H1 (cell line): ENCODE measurements at regions not wholly inside any gene's neighbourhood (a gene's known extent, or its start where the extent isn't known, plus 50 kb on each side); places are given as distances from the start of the nearest gene placed in this dataset.

Experiments
- RFX5 ChIP-seq: IDR thresholded peaks from 2 replicates; pipeline ENCODE4 v1.6.1; 2011; ENCODE audit warnings: low read depth, low read length, improper control_type of control experiment, borderline replicate concordance
- TCF12 ChIP-seq: IDR thresholded peaks from 2 replicates; pipeline ENCODE4 v1.6.1; 2011; ENCODE audit warnings: low read depth, mild to moderate bottlenecking, low read length
- TF ChIP-seq, protein P1 (sequence below), 3 experiments: IDR thresholded peaks; 1 replicate in 2 of 3; 2 replicates in 1 of 3; pipeline versions ENCODE4 v1.5.1 to v1.6.1; 2011; ENCODE audit warnings: low read length in 3 of 3, mild to moderate bottlenecking in 3 of 3, inconsistent platforms in 2 of 3, low read depth in 1 of 3, moderate library complexity in 1 of 3; ENCODE audit not compliant: insufficient read depth in 1 of 3; ENCODE audit errors: control extremely low read depth in 1 of 3
- TF ChIP-seq, protein P2 (sequence below): IDR thresholded peaks from 2 replicates; pipeline ENCODE4 v1.6.1; 2011; ENCODE audit warnings: low read depth, mild to moderate bottlenecking, low read length; ENCODE audit not compliant: insufficient read depth

DNA sequence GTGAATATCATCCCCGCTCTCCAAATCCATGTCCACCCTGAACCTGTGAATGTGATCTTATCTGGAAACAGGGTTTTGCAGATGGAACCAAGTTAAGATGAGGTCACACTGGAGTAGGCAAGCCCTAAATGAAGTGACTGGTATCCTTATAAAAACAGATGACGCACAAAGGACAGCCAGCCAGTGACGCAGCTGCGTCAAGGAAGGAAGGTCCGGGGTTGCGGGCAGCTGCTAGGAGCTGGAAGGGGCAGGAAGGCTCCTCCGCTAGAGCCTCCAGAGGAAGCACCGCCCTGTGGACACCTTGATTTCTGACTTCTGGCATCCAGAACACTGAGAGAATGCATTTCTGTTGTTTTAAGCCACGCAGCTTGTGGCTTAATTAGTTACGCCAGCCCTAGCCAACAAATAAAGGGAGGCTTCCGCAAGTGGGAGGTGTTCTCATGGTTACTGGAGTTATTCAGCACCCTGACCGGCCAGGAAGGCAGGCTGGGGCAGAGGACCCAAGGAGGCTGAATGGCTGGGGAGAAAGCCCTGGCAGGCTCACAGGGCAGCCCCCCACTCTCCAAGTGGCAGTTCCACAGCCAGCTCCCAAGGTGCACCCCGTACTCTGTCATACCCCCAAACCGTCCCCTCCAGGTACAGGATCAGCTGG lies 127.6 kb upstream of the NCOR2 start:
- TF ChIP-seq, protein P1, sequence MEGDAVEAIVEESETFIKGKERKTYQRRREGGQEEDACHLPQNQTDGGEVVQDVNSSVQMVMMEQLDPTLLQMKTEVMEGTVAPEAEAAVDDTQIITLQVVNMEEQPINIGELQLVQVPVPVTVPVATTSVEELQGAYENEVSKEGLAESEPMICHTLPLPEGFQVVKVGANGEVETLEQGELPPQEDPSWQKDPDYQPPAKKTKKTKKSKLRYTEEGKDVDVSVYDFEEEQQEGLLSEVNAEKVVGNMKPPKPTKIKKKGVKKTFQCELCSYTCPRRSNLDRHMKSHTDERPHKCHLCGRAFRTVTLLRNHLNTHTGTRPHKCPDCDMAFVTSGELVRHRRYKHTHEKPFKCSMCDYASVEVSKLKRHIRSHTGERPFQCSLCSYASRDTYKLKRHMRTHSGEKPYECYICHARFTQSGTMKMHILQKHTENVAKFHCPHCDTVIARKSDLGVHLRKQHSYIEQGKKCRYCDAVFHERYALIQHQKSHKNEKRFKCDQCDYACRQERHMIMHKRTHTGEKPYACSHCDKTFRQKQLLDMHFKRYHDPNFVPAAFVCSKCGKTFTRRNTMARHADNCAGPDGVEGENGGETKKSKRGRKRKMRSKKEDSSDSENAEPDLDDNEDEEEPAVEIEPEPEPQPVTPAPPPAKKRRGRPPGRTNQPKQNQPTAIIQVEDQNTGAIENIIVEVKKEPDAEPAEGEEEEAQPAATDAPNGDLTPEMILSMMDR (IDR thresholded peaks at IDR 0.05; ENCODE audit: control extremely low read depth in 1 of 3, insufficient read depth in 1 of 3, low read depth in 1 of 3, low read length in 3 of 3): no peak
- TF ChIP-seq, protein P2, sequence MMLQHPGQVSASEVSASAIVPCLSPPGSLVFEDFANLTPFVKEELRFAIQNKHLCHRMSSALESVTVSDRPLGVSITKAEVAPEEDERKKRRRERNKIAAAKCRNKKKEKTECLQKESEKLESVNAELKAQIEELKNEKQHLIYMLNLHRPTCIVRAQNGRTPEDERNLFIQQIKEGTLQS: no peak
- TF ChIP-seq TCF12: no peak
- no peak for TF ChIP-seq RFX5
